K562 (cell line): ENCODE measurements at regions not wholly inside any gene's neighbourhood (a gene's known extent, or its start where the extent isn't known, plus 50 kb on each side); places are given as distances from the start of the nearest gene placed in this dataset.

Experiments used
- ATAC-seq: fragments of 200-7000 bp; cut with Tn5 transposase; 3 replicates; pipeline ENCODE4 v1.9.1; 2020; ENCODE audit warnings: moderate library complexity
- BruUV-seq: library from RNA; stranded (reverse); fragments of 400-500 nt; replicated peaks from 2 replicates; lab custom pipeline; 2021; lab: Mats Ljungman, UMichigan
- CTCF ChIA-PET: fragments of 300-600 bp; formaldehyde crosslinking; extraction: SDS; loops from one replicate; lab custom pipeline; 2021; ENCODE audit warnings: low intra/inter-chr PET ratio; lab: Yijun Ruan, JAX
- POLR2A ChIA-PET: fragments of 300-600, 350-650 bp; sonication (Branson Sonifier 250); formaldehyde crosslinking; extraction: SDS; loops from one replicate; lab custom pipeline; 2021; ENCODE audit warnings: antibody characterized with exemption, inconsistent platforms; lab: Yijun Ruan, JAX
- DNase-seq, 4 experiments: peaks; one replicate each; pipeline versions ENCODE4 v3.0.0 to v3.0.0-alpha.2; 2011 to 2018; ENCODE audit warnings: low spot score in 3 of 4, mixed read lengths in 3 of 4; ENCODE audit errors: extremely low read depth in 1 of 4
- FAIRE-seq: peaks from 2 replicates; lab custom pipeline; 2011; peaks lifted over from hg19 to GRCh38; lab: Jason Lieb, UNC
- H2AFZ ChIP-seq: 2 replicates; pipeline ENCODE4 v1.6.0; 2011; ENCODE audit warnings: low read depth, low read length, control low read depth, inconsistent platforms
- H3K27ac ChIP-seq: fragments of 200-600 bp; 3 replicates; pipeline ENCODE4 v1.8.0; 2011; ENCODE audit warnings: low read depth, mild to moderate bottlenecking, control low read depth, inconsistent platforms, low read length, moderate library complexity, mixed read lengths; ENCODE audit errors: extremely low read depth
- H3K27me3 ChIP-seq, 2 experiments: fragments of 300-600 bp in 1 of 2; 2 replicates in 1 of 2; 3 replicates in 1 of 2; pipeline versions ENCODE4 v1.6.0 to v1.8.0; 2011; ENCODE audit warnings: inconsistent platforms in 2 of 2, low read length in 2 of 2, mild to moderate bottlenecking in 1 of 2, mixed read lengths in 1 of 2, moderate library complexity in 1 of 2; ENCODE audit not compliant: control insufficient read depth in 2 of 2, insufficient read depth in 2 of 2
- H3K36me3 ChIP-seq: fragments of 300-600 bp; 3 replicates; pipeline ENCODE4 v1.8.0; 2011; ENCODE audit warnings: mild to moderate bottlenecking, low read length, inconsistent platforms; ENCODE audit not compliant: control insufficient read depth, insufficient read depth
- H3K4me1 ChIP-seq, 2 experiments: fragments of 200-600 bp in 1 of 2; replicated peaks in 1 of 2; 2 replicates in 1 of 2; 3 replicates in 1 of 2; pipeline versions ENCODE4 v1.5.1 to v1.8.0; 2011; ENCODE audit warnings: inconsistent platforms in 2 of 2, low read length in 2 of 2, mild to moderate bottlenecking in 1 of 2, mixed read lengths in 1 of 2, moderate library complexity in 1 of 2; ENCODE audit not compliant: control insufficient read depth in 2 of 2, insufficient read depth in 2 of 2
- H3K4me2 ChIP-seq: 2 replicates; pipeline ENCODE4 v1.6.1; 2011; ENCODE audit warnings: low read length, control low read depth, inconsistent platforms, mixed read lengths; ENCODE audit not compliant: insufficient read depth
- H3K4me3 ChIP-seq: fragments of 200-600 bp; sonication (generic), shearing (Covaris generic); 2 replicates; pipeline ENCODE4 v1.5.1; 2016; ENCODE audit warnings: control low read depth, inconsistent platforms
- H3K79me2 ChIP-seq: fragments of 200-600 bp; 3 replicates; pipeline ENCODE4 v1.8.0; 2011; ENCODE audit warnings: low read length, inconsistent platforms; ENCODE audit not compliant: control insufficient read depth, insufficient read depth
- H3K9ac ChIP-seq, 2 experiments: 2 replicates each; pipeline versions ENCODE4 v1.6.0 to v1.6.1; 2011; ENCODE audit warnings: low read depth in 2 of 2, low read length in 2 of 2, control low read depth in 1 of 2, inconsistent platforms in 1 of 2, mild to moderate bottlenecking in 1 of 2, mixed read lengths in 1 of 2; ENCODE audit not compliant: insufficient read depth in 1 of 2
- H3K9me1 ChIP-seq: one replicate; pipeline ENCODE4 v1.6.0; 2011; ENCODE audit warnings: inconsistent platforms, mild to moderate bottlenecking, low read length, moderate library complexity; ENCODE audit not compliant: control insufficient read depth, insufficient read depth
- H3K9me3 ChIP-seq: replicated peaks from 2 replicates; pipeline ENCODE4 v1.5.1; 2011; ENCODE audit warnings: low read depth, low read length, inconsistent platforms; ENCODE audit not compliant: control insufficient read depth, insufficient read depth
- H4K20me1 ChIP-seq: replicated peaks from 2 replicates; pipeline ENCODE4 v1.6.1; 2011; ENCODE audit warnings: low read length, inconsistent platforms, mixed read lengths; ENCODE audit not compliant: control insufficient read depth, insufficient read depth
- CREM ChIP-seq: IDR thresholded peaks from 2 replicates; pipeline ENCODE4 v1.6.1; 2014; ENCODE audit warnings: antibody characterized with exemption, low read depth
- DACH1 ChIP-seq: fragments of 450-650 bp; IDR thresholded peaks from 2 replicates; pipeline ENCODE4 v1.6.1; 2018; ENCODE audit not compliant: partially characterized antibody
- DEAF1 ChIP-seq: fragments of 450-650 bp; formaldehyde crosslinking; IDR thresholded peaks from 2 replicates; pipeline ENCODE4 v1.4.0; 2020; ENCODE audit warnings: mild to moderate bottlenecking, moderate library complexity
- ELF2 ChIP-seq: fragments of 250-450 bp; sonication (Bioruptor Pico); IDR thresholded peaks from 2 replicates; pipeline ENCODE4 v1.5.0; 2021; ENCODE audit warnings: mild to moderate bottlenecking
- ETV5 ChIP-seq: sonication (generic); formaldehyde crosslinking; IDR thresholded peaks from 2 replicates; pipeline ENCODE4 v1.4.0; 2020; ENCODE audit warnings: low read depth, mild to moderate bottlenecking, missing genetic modification reagents
- FOXM1 ChIP-seq, 2 experiments: fragments of 450-650 bp in 1 of 2; sonication (generic) in 1 of 2; formaldehyde crosslinking in 1 of 2; IDR thresholded peaks; 2 replicates each; pipeline versions ENCODE4 v1.6.1 to v1.9.0; 2017 to 2022; ENCODE audit warnings: low read depth in 2 of 2, mild to moderate bottlenecking in 2 of 2, missing genetic modification reagents in 1 of 2, moderate library complexity in 1 of 2
- HDAC2 ChIP-seq: fragments of 450-650 bp; IDR thresholded peaks from 2 replicates; pipeline ENCODE4 v1.6.1; 2016; ENCODE audit warnings: mild to moderate bottlenecking
- HOMEZ ChIP-seq: fragments of 250-450 bp; sonication (Bioruptor Pico); IDR thresholded peaks from 2 replicates; pipeline ENCODE4 v1.4.0; 2020; ENCODE audit warnings: mild to moderate bottlenecking, moderate library complexity
- KAT8 ChIP-seq: fragments of 450-650 bp; IDR thresholded peaks from 2 replicates; pipeline ENCODE4 v1.6.1; 2016; ENCODE audit warnings: low read depth, mild to moderate bottlenecking
- MEIS2 ChIP-seq: fragments of 450-650 bp; IDR thresholded peaks from 2 replicates; pipeline ENCODE4 v1.6.1; 2014; ENCODE audit warnings: mild to moderate bottlenecking; ENCODE audit not compliant: partially characterized antibody
- NONO ChIP-seq, 2 experiments: fragments of 200-400 bp in 1 of 2; fragments of 450-650 bp in 1 of 2; formaldehyde crosslinking in 1 of 2; IDR thresholded peaks; 2 replicates each; pipeline ENCODE4 v1.6.1; 2017; ENCODE audit warnings: low read depth in 2 of 2, mild to moderate bottlenecking in 2 of 2, moderate library complexity in 2 of 2, low read length in 1 of 2
- THAP12 ChIP-seq: fragments of 250-450 bp; sonication (Bioruptor Pico); IDR thresholded peaks from 2 replicates; pipeline ENCODE4 v1.9.0; 2021; ENCODE audit warnings: mild to moderate bottlenecking, inconsistent platforms
- ZNF140 ChIP-seq: fragments of 250-450 bp; sonication (Bioruptor Pico); IDR thresholded peaks from 2 replicates; pipeline ENCODE4 v1.8.0; 2021; ENCODE audit warnings: moderate library complexity, mild to moderate bottlenecking, inconsistent platforms
- WGBS: fragments of 100-300 bp; shearing (Covaris generic); methylation state at CpG from one replicate; pipeline ENCODE4 v1.1.6; 2016; ENCODE audit warnings: low coverage, mixed read lengths; ENCODE audit not compliant: insufficient coverage; ENCODE audit errors: missing lambda C conversion rate; 5-methylcytosine and 5-hydroxymethylcytosine counted together
- in situ Hi-C: fragments of 300-500 bp; cut with MboI; formaldehyde crosslinking; loops from 4 replicates; pipeline ENCODE4 v1.15.0; 2018; ENCODE audit warnings: inconsistent platforms, mixed read lengths
- intact Hi-C: fragments of 100-400 bp; cut with micrococcal nuclease; formaldehyde crosslinking; loops from 2 replicates; pipeline ENCODE4 v1.14.2; 2022

- intact Hi-C loops (no loop called here), in situ Hi-C loops (no loop called here)
- peaks cover 0 to 18% of the 10 kb centered on the region in 2 experiments; a peak in 2 of 5 replicates for H3K27me3 ChIP-seq
- DNase-seq (no peak), ATAC-seq (no peak), FAIRE-seq (no peak)
- H3K36me3 ChIP-seq, result no peaks in the 10 kb centered on the region
- no peaks in the 10 kb centered on the region for H3K9me1 ChIP-seq
- no peaks in the 10 kb centered on the region for H4K20me1 ChIP-seq
- ChIA-PET CTCF (no interaction called here), POLR2A (no interaction called here)
- no peaks in the 10 kb centered on the region for H3K9me3 ChIP-seq
- H3K79me2 ChIP-seq, result no peaks in the 10 kb centered on the region
- WGBS, result 0% methylated on average over 2 of the region's 20 CpGs
- TF ChIP-seq THAP12, result no peak
- TF ChIP-seq KAT8, result no peak
- no peak for TF ChIP-seq DEAF1 (CRISPR knock-in tag)
- TF ChIP-seq ETV5 (CRISPR knock-in tag), result no peak
- TF ChIP-seq ELF2 (CRISPR knock-in tag), result no peak
- no peak for TF ChIP-seq FOXM1 (IDR thresholded peaks at IDR 0.05; ENCODE audit: low read depth)
- TF ChIP-seq FOXM1 (CRISPR knock-in tag; IDR thresholded peaks at IDR 0.05; ENCODE audit: low read depth), result no peak
- TF ChIP-seq NONO (IDR thresholded peaks at IDR 0.05; ENCODE audit: low read depth in 2 of 2, low read length in 1 of 2), result no peak
- no peak for TF ChIP-seq HOMEZ
- no peak for TF ChIP-seq MEIS2
- no peak for TF ChIP-seq HDAC2
- TF ChIP-seq CREM, result no peak
- TF ChIP-seq ZNF140 (CRISPR knock-in tag), result no peak
- no peak for TF ChIP-seq DACH1
- no peaks in the 10 kb centered on the region; a peak in 1 of 5 replicates for H3K4me1 ChIP-seq
- H3K9ac ChIP-seq, result no peak overlapping the region
- H3K4me3 ChIP-seq, result no peak overlapping the region
- no peak overlapping the region for H2AFZ ChIP-seq
- no TSS peak for BruUV-seq
- no peak overlapping the region for H3K4me2 ChIP-seq
- no peak overlapping the region for H3K27ac ChIP-seq
Observed at GRCh38 chr18:78786776-78787175, 192.8 kb upstream of the SALL3 start.
